Lower leg skin (tissue), 4 donors: ENCODE measurements at regions not wholly inside any gene's neighbourhood (a gene's known extent, or its start where the extent isn't known, plus 50 kb on each side); places are given as distances from the start of the nearest gene placed in this dataset.

Experiments
- DNase-seq, 2 donors: peaks; one replicate each; pipeline ENCODE4 v3.0.0-alpha.2; 2019; ENCODE audit warnings: low spot score in 2 of 2
- H3K4me3 ChIP-seq: fragments of 200-600 bp; sonication (generic); 2 replicates; pipeline ENCODE4 v1.5.1; 2017; ENCODE audit warnings: mild to moderate bottlenecking, low read depth; ENCODE audit not compliant: poor library complexity, severe bottlenecking
- CTCF ChIP-seq, 3 donors: fragments of 450-650 bp; IDR thresholded peaks; one replicate each; pipeline ENCODE4 v1.5.1; 2016; ENCODE audit warnings: antibody characterized with exemption in 3 of 3, mild to moderate bottlenecking in 3 of 3, moderate library complexity in 2 of 3
- POLR2A ChIP-seq, 2 donors: fragments of 450-650 bp; IDR thresholded peaks; one replicate each; pipeline ENCODE4 v1.6.1; 2016 to 2017; ENCODE audit warnings: antibody characterized with exemption in 2 of 2, mild to moderate bottlenecking in 1 of 2, moderate library complexity in 1 of 2
- WGBS, 2 donors: methylation state at CpG; one replicate each; pipeline ENCODE4 v1.1.5; 2018; 5-methylcytosine and 5-hydroxymethylcytosine counted together
- intact Hi-C: fragments of 100-400 bp; cut with DNase I; formaldehyde crosslinking; loops from one replicate; pipeline ENCODE4 v1.15.0; 2023; ENCODE audit warnings: low total_unique reads

- TF ChIP-seq POLR2A (IDR thresholded peaks at IDR 0.05): no peak
- no peak for TF ChIP-seq CTCF (IDR thresholded peaks at IDR 0.05)
- WGBS, 2 donors: 59 to 64% methylated on average over 3 of the region's 3 CpGs
- no peak for DNase-seq
- no peak overlapping the region for H3K4me3 ChIP-seq
- intact Hi-C loops: no loop called here
These were observed 189.0 kb upstream of the FOXA2 start for GRCh38 chr20:22773344-22773743.

- 93 to 100% methylated on average over 1 of the region's 1 CpG for WGBS, 2 donors
- no peak for DNase-seq
- H3K4me3 ChIP-seq: no peak overlapping the region
- TF ChIP-seq CTCF (IDR thresholded peaks at IDR 0.05): no peak
- TF ChIP-seq POLR2A (IDR thresholded peaks at IDR 0.05): no peak
- intact Hi-C loops: no loop called here
These were observed 190.9 kb upstream of the FOXA2 start for GRCh38 chr20:22775256-22775655.

- whole genome bisulfite sequencing, 2 donors: 82% methylated on average over 2 of the region's 2 CpGs
- no peak for DNase-seq
- H3K4me3 ChIP-seq: no peak overlapping the region
- intact Hi-C loops: no loop called here
- no peak for TF ChIP-seq CTCF (IDR thresholded peaks at IDR 0.05)
- TF ChIP-seq POLR2A (IDR thresholded peaks at IDR 0.05): no peak
These were observed 191.3 kb upstream of the FOXA2 start for GRCh38 chr20:22775671-22776139.

- intact Hi-C loops: no loop called here
- DNase-seq: no peak
- 90% methylated on average over 3 of the region's 3 CpGs for WGBS, 2 donors
- TF ChIP-seq CTCF (IDR thresholded peaks at IDR 0.05) (no peak), POLR2A (IDR thresholded peaks at IDR 0.05) (no peak)
- no peak overlapping the region for H3K4me3 ChIP-seq
These were observed 192.0 kb upstream of the FOXA2 start for GRCh38 chr20:22776369-22776768.

- no peak overlapping the region for H3K4me3 ChIP-seq
- WGBS, 2 donors: 81 to 84% methylated on average over 2 of the region's 2 CpGs
- no peak for TF ChIP-seq CTCF (IDR thresholded peaks at IDR 0.05)
These were observed 195.5 kb upstream of the FOXA2 start for GRCh38 chr20:22779878-22780277.

GRCh38 chr20:22781869-22782268, 197.5 kb upstream of the FOXA2 start:
- H3K4me3 ChIP-seq: no peak overlapping the region
- TF ChIP-seq CTCF (IDR thresholded peaks at IDR 0.05): no peak
- no peak for TF ChIP-seq POLR2A (IDR thresholded peaks at IDR 0.05)
- intact Hi-C loops: no loop called here
- 91 to 93% methylated on average over 2 of the region's 2 CpGs for WGBS, 2 donors
- no peak for DNase-seq

More at GRCh38 chr20:22779878-22780277, 195.5 kb upstream of the FOXA2 start:
- DNase-seq: no peak
- intact Hi-C loops: no loop called here
